GM23248 (cell line): ENCODE measurements at regions not wholly inside any gene's neighbourhood (a gene's known extent, or its start where the extent isn't known, plus 50 kb on each side); places are given as distances from the start of the nearest gene placed in this dataset.

Experiments
- EZH2 ChIP-seq: fragments of 200-600 bp; sonication (generic); IDR thresholded peaks from 2 replicates; pipeline ENCODE4 v1.6.1; 2018; ENCODE audit warnings: antibody characterized with exemption, mild to moderate bottlenecking; ENCODE audit not compliant: insufficient read depth, poor library complexity, severe bottlenecking
- EZH2phosphoT487 ChIP-seq: fragments of 200-600 bp; sonication (generic); IDR thresholded peaks from 2 replicates; pipeline ENCODE4 v1.6.1; 2018; ENCODE audit warnings: antibody characterized with exemption, moderate library complexity, mild to moderate bottlenecking, low read depth; ENCODE audit not compliant: insufficient read depth

GRCh38 chr15:70151462-70151861 lies 53.7 kb upstream of the TLE3 start:
- TF ChIP-seq EZH2phosphoT487 (no peak), EZH2 (no peak)
